HCT116 (cell line): ENCODE measurements at regions not wholly inside any gene's neighbourhood (a gene's known extent, or its start where the extent isn't known, plus 50 kb on each side); places are given as distances from the start of the nearest gene placed in this dataset.

Source experiments
- ATAC-seq: fragments of 200-7000 bp; cut with Tn5 transposase; 2 replicates; pipeline ENCODE4 v1.9.1; 2020; ENCODE audit warnings: mild to moderate bottlenecking, moderate library complexity
- BruUV-seq: library from RNA; stranded (reverse); fragments of 400-500 nt; replicated peaks from 2 replicates; lab custom pipeline; 2021; lab: Mats Ljungman, UMichigan
- CTCF ChIA-PET: fragments of 300-600 bp; sonication (Branson Sonifier 250); formaldehyde crosslinking; loops from one replicate; lab custom pipeline; 2021; ENCODE audit warnings: antibody characterized with exemption; lab: Charles Lee
- POLR2A ChIA-PET: fragments of 300-600, 350-600 bp; sonication (Branson Sonifier 250); formaldehyde crosslinking; loops from one replicate; lab custom pipeline; 2021; ENCODE audit warnings: antibody characterized with exemption; lab: Charles Lee
- RAD21 ChIA-PET, 2 experiments: fragments of 300-600 bp; sonication (Branson Sonifier 250); formaldehyde crosslinking; loops; one replicate each; lab custom pipeline; 2023; ENCODE audit warnings: low total read pairs in 2 of 2; ENCODE audit not compliant: uncharacterized antibody in 2 of 2, unreplicated experiment in 2 of 2, low non-redundant PET in 1 of 2; lab: Charles Lee
- DNase-seq: peaks from one replicate; pipeline ENCODE4 v3.0.0-alpha.2; 2010; ENCODE audit warnings: low read depth, low spot score
- H2AFZ ChIP-seq: fragments of 200-600 bp; shearing (Covaris generic), sonication (generic); 2 replicates; pipeline ENCODE4 v1.6.1; 2017; ENCODE audit warnings: low read depth, mixed run types, mixed read lengths, antibody characterized with exemption, low read length; ENCODE audit not compliant: poor library complexity, severe bottlenecking
- H3K27ac ChIP-seq: 2 replicates; pipeline ENCODE4 v1.5.1; 2012; ENCODE audit warnings: low read depth, low read length
- H3K27me3 ChIP-seq: fragments of 200-600 bp; sonication (generic); 2 replicates; pipeline ENCODE4 v1.6.1; 2016; ENCODE audit warnings: mixed run types, low read length, mixed read lengths; ENCODE audit not compliant: insufficient read depth
- H3K36me3 ChIP-seq, 2 experiments: fragments of 200-500 bp in 1 of 2; fragments of 200-600 bp in 1 of 2; sonication (Bioruptor generic) in 1 of 2; sonication (generic) in 1 of 2; 2 replicates each; pipeline versions ENCODE4 v1.5.1 to v1.6.1; 2014 to 2016; ENCODE audit warnings: low read length in 2 of 2, inconsistent platforms in 1 of 2, mixed read lengths in 1 of 2, mixed run types in 1 of 2; ENCODE audit not compliant: insufficient read depth in 2 of 2, control insufficient read depth in 1 of 2
- H3K4me1 ChIP-seq, 2 experiments: fragments of 200-600 bp in 1 of 2; sonication (generic) in 1 of 2; 2 replicates each; pipeline versions ENCODE4 v1.5.1 to v1.6.1; 2012 to 2017; ENCODE audit warnings: low read length in 2 of 2, inconsistent platforms in 1 of 2, mild to moderate bottlenecking in 1 of 2, mixed read lengths in 1 of 2, mixed run types in 1 of 2, moderate library complexity in 1 of 2; ENCODE audit not compliant: insufficient read depth in 2 of 2, control insufficient read depth in 1 of 2
- H3K4me2 ChIP-seq: fragments of 200-600 bp; sonication (generic); 2 replicates; pipeline ENCODE4 v1.6.1; 2017; ENCODE audit warnings: mixed run types, low read length, mixed read lengths
- H3K4me3 ChIP-seq, 2 experiments: fragments of 200-600 bp in 1 of 2; sonication (generic) in 1 of 2; replicated peaks in 1 of 2; 2 replicates each; pipeline ENCODE4 v1.5.1; 2011 to 2016; ENCODE audit warnings: low read length in 2 of 2, control low read depth in 1 of 2, low read depth in 1 of 2, mild to moderate bottlenecking in 1 of 2, mixed read lengths in 1 of 2, mixed run types in 1 of 2
- H3K79me2 ChIP-seq: fragments of 200-600 bp; sonication (generic); 2 replicates; pipeline ENCODE4 v1.6.1; 2017; ENCODE audit warnings: mild to moderate bottlenecking, mixed run types, low read length, moderate library complexity, mixed read lengths; ENCODE audit not compliant: insufficient read depth
- H3K9ac ChIP-seq: fragments of 200-600 bp; sonication (generic); 2 replicates; pipeline ENCODE4 v1.6.1; 2016; ENCODE audit warnings: low read length, mixed read lengths
- H3K9me2 ChIP-seq: fragments of 200-600 bp; sonication (generic), shearing (Covaris generic); 2 replicates; pipeline ENCODE4 v1.6.1; 2017; ENCODE audit warnings: mixed run types, mild to moderate bottlenecking, moderate library complexity; ENCODE audit not compliant: insufficient read depth
- H3K9me3 ChIP-seq, 2 experiments: fragments of 200-500 bp in 1 of 2; fragments of 200-600 bp in 1 of 2; sonication (Bioruptor generic) in 1 of 2; sonication (generic) in 1 of 2; 2 replicates each; pipeline ENCODE4 v1.6.1; 2014 to 2017; ENCODE audit warnings: low read length in 2 of 2, mixed read lengths in 2 of 2, inconsistent platforms in 1 of 2, low read depth in 1 of 2, mild to moderate bottlenecking in 1 of 2, mixed run types in 1 of 2, moderate library complexity in 1 of 2; ENCODE audit not compliant: control insufficient read depth in 1 of 2, insufficient read depth in 1 of 2
- H4K20me1 ChIP-seq: fragments of 200-600 bp; sonication (generic), shearing (Covaris generic); 2 replicates; pipeline ENCODE4 v1.6.1; 2017; ENCODE audit warnings: mixed run types, mild to moderate bottlenecking, moderate library complexity; ENCODE audit not compliant: insufficient read depth
- EGR1 ChIP-seq: IDR thresholded peaks from 2 replicates; pipeline ENCODE4 v1.6.1; 2012; ENCODE audit warnings: low read depth
- ELF1 ChIP-seq: IDR thresholded peaks from 2 replicates; pipeline ENCODE4 v1.6.1; 2012; ENCODE audit warnings: low read depth, borderline replicate concordance
- EZH2 ChIP-seq: fragments of 200-600 bp; sonication (generic); IDR thresholded peaks from 2 replicates; pipeline ENCODE4 v1.6.1; 2017; ENCODE audit warnings: antibody characterized with exemption, mixed run types
- FOSL1 ChIP-seq: IDR thresholded peaks from 2 replicates; pipeline ENCODE4 v1.6.1; 2012; ENCODE audit warnings: low read depth
- POLR2A ChIP-seq: IDR thresholded peaks from 2 replicates; pipeline ENCODE4 v1.7.0; 2011; ENCODE audit warnings: borderline replicate concordance; ENCODE audit not compliant: insufficient read depth, insufficient read length; ENCODE audit errors: extremely low read depth
- RAD21 ChIP-seq: IDR thresholded peaks from 2 replicates; pipeline ENCODE4 v1.6.1; 2012; ENCODE audit warnings: low read depth, mild to moderate bottlenecking
- SIN3A ChIP-seq: IDR thresholded peaks from 2 replicates; pipeline ENCODE4 v1.6.1; 2012; ENCODE audit warnings: low read depth
- TCF7L2 ChIP-seq: IDR thresholded peaks from 2 replicates; pipeline ENCODE4 v1.7.0; 2011; ENCODE audit warnings: borderline replicate concordance, inconsistent platforms; ENCODE audit not compliant: insufficient read depth, insufficient read length; ENCODE audit errors: extremely low read depth
- YY1 ChIP-seq: IDR thresholded peaks from 2 replicates; pipeline ENCODE4 v1.6.1; 2011; ENCODE audit warnings: low read length, low read depth, moderate library complexity, mild to moderate bottlenecking; ENCODE audit not compliant: insufficient replicate concordance; ENCODE audit errors: extremely low read depth
- ZFX ChIP-seq: fragments of 450-650 bp; IDR thresholded peaks from 2 replicates; pipeline ENCODE4 v1.6.1; 2017
- intact Hi-C: fragments of 100-400 bp; cut with micrococcal nuclease; formaldehyde crosslinking; loops from 2 replicates; pipeline ENCODE4 v1.10.0; 2022
- TF ChIP-seq, protein P1 (sequence below), 3 experiments: fragments of 200-600 bp in 1 of 3; sonication (generic) in 1 of 3; IDR thresholded peaks in 2 of 3; conservative IDR thresholded peaks in 1 of 3; 2 replicates each; pipeline ENCODE4 v1.5.1; 2012 to 2017; ENCODE audit warnings: low read depth in 2 of 3, low read length in 2 of 3, antibody characterized with exemption in 1 of 3, borderline replicate concordance in 1 of 3, control low read depth in 1 of 3, mild to moderate bottlenecking in 1 of 3, mixed read lengths in 1 of 3, mixed run types in 1 of 3, moderate library complexity in 1 of 3; ENCODE audit not compliant: insufficient read depth in 1 of 3
- TF ChIP-seq, protein P2 (sequence below): IDR thresholded peaks from 2 replicates; pipeline ENCODE4 v1.6.1; 2011; ENCODE audit warnings: mild to moderate bottlenecking, low read length, moderate library complexity; ENCODE audit not compliant: insufficient replicate concordance; ENCODE audit errors: extremely low read depth

DNA sequence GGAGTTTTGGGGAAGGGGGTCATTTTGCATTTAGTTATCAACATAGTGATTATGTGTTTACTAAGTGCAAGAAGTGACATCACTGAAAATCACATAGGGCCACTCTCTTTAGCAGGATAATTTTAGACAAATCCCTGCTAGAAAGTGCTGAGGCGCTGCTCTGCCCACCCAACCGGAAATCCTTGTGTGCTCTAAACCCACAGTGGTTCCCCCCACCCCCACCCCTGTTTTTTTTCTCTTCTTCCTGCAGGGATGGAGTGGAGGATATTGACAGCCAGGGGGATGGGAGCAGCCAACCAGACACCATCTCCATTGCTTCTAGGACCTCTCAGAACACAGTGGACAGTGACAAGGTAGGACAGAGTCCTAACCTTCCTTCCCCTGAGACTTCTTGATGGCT, 234.2 kb upstream of the UMPS start:
- CTCF ChIA-PET: no interaction called here
- RAD21 ChIA-PET: no interaction called here
- no peak for ATAC-seq
- BruUV-seq: no TSS peak
- no peak overlapping the region for H3K9ac ChIP-seq
- no peaks in the 10 kb centered on the region for H3K79me2 ChIP-seq
- no peaks in the 10 kb centered on the region for H4K20me1 ChIP-seq
- H3K9me2 ChIP-seq: no peaks in the 10 kb centered on the region
- H3K27ac ChIP-seq: no peak overlapping the region
- no peaks in the 10 kb centered on the region for H3K36me3 ChIP-seq
- peaks cover 44% of the 10 kb centered on the region for H3K27me3 ChIP-seq
- intact Hi-C loops: no loop called here
- no peak for TF ChIP-seq YY1
- TF ChIP-seq ELF1: no peak
- TF ChIP-seq ZFX: no peak
- no peak for TF ChIP-seq RAD21
- TF ChIP-seq, protein P1, sequence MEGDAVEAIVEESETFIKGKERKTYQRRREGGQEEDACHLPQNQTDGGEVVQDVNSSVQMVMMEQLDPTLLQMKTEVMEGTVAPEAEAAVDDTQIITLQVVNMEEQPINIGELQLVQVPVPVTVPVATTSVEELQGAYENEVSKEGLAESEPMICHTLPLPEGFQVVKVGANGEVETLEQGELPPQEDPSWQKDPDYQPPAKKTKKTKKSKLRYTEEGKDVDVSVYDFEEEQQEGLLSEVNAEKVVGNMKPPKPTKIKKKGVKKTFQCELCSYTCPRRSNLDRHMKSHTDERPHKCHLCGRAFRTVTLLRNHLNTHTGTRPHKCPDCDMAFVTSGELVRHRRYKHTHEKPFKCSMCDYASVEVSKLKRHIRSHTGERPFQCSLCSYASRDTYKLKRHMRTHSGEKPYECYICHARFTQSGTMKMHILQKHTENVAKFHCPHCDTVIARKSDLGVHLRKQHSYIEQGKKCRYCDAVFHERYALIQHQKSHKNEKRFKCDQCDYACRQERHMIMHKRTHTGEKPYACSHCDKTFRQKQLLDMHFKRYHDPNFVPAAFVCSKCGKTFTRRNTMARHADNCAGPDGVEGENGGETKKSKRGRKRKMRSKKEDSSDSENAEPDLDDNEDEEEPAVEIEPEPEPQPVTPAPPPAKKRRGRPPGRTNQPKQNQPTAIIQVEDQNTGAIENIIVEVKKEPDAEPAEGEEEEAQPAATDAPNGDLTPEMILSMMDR (IDR thresholded peaks at IDR 0.05 in 2 of 3, conservative IDR thresholded peaks at IDR 0.05 in 1 of 3; ENCODE audit: borderline replicate concordance in 1 of 3, insufficient read depth in 1 of 3, low read depth in 2 of 3, low read length in 2 of 3): no peak
- TF ChIP-seq POLR2A: no peak
- TF ChIP-seq, protein P2, sequence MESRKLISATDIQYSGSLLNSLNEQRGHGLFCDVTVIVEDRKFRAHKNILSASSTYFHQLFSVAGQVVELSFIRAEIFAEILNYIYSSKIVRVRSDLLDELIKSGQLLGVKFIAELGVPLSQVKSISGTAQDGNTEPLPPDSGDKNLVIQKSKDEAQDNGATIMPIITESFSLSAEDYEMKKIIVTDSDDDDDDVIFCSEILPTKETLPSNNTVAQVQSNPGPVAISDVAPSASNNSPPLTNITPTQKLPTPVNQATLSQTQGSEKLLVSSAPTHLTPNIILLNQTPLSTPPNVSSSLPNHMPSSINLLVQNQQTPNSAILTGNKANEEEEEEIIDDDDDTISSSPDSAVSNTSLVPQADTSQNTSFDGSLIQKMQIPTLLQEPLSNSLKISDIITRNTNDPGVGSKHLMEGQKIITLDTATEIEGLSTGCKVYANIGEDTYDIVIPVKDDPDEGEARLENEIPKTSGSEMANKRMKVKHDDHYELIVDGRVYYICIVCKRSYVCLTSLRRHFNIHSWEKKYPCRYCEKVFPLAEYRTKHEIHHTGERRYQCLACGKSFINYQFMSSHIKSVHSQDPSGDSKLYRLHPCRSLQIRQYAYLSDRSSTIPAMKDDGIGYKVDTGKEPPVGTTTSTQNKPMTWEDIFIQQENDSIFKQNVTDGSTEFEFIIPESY: no peak
- TF ChIP-seq FOSL1: no peak
- TF ChIP-seq SIN3A: no peak
- no peak for TF ChIP-seq EZH2
- no peak for TF ChIP-seq TCF7L2
- TF ChIP-seq EGR1: no peak
- TF ChIP-seq, all 23 proteins: peak for 0
- Histone ChIP-seq H3K4me1 (peaks cover 0 to 12% of the 10 kb centered on the region in 2 experiments; a peak in 2 of 4 replicates), H3K9me3 (no peaks in the 10 kb centered on the region), H3K4me3 (no peak overlapping the region), H2AFZ (no peak overlapping the region), H3K4me2 (no peak overlapping the region)
- DNase-seq: no peak
- POLR2A ChIA-PET: no interaction called here
